HG03558 (cell line): ENCODE measurements at regions not wholly inside any gene's neighbourhood (a gene's known extent, or its start where the extent isn't known, plus 50 kb on each side); places are given as distances from the start of the nearest gene placed in this dataset.
"Not testable (repeated sequence)": the region's sequence is repeated elsewhere in the genome, so short reads cannot be mapped to it uniquely, and the experiment has no call there.

ENCODE experiments used
- ATAC-seq: cut with Tn5 transposase; IDR thresholded peaks from one replicate; pipeline ENCODE4 v1.9.1; 2021; ENCODE audit warnings: moderate number of reproducible peaks; ENCODE audit not compliant: unreplicated experiment; ENCODE audit errors: extremely low read depth

DNA sequence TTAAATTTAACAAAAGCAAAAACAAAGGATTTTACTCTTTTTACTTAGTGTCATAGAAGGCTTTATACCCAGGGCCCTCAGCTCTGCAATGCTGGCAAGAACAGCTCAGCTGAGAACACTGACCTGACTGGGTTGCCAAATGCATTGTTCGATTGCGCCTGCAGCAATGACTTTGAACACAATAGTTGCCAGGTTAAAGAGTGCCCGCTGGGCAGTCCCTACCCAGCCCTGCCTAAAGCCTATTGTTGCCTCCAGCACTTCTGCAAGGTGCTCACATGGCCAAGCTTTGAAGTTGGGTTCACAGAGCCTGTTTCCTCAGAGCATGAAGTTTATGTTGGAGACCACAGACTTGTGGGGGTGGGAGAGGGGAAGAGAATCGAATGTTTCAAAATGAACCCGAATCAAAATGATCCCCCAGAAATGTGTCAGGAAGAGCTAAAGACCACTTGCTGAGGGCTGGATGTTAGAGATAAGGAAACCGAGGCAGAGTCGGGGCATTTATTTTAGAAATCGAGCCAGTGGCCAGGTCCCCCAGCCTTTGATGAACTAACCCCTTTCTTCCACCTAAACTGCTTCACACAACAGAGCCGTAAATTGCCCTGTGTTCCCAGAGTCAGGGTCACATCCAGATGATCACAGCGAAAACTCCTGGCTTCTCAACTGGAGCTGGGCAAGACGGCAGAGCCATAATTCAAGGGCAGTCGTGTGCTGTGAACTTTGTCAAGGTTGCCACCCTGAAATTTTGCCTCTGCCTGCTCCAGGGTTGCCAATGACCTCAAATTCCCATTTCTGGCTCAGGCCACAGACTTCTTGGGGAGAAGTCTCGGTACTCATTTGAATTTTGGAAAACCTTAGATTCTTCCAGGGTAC lies 55.0 kb downstream of the FOXA2 start:
- ATAC-seq, result no peak

DNA sequence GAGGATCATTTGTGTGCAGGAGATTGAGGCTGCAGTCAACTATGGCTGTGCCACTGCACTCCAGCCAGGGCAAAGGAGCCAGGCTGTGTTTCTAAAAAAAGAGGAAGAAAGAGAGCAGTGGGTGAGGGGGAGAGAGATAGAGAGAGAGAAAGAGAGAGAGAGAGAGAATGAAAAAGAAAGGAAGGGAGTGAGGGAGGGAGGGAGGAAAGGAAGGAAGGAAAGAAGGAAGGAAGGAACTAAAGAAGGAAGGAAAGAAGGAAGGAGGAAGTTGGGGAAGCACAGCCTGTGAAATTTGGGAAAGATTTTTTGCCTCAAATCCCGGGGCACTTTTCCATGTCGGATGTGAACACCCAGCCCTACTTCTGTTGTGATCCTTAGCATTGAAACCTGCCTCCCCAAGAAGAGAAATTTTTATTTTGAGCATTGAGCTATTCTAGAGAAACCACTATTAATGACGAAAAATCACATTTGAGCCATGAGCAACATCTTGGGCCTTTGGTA lies 57.8 kb downstream of the FOXA2 start:
- ATAC-seq, result no peak

DNA sequence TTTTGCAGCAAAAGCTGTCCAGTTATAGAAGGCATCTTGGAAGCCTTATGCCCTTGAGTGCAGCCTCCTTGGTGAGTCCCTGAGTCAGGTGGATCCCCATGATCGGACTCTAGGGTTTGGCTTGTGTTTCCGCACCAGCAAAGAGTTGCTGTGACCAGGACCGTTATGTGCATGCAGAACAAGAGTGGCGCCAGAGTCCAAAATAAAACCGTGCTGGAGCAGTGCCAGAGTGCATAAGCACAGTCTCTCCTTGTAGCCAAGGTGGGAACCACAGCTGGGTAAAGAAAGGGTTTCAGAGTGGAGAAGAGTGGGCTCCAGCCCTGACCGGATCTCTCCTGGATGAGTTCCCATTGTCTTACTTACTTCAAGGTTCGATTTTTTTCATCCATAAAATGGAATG lies 58.6 kb downstream of the FOXA2 start:
- no peak for ATAC-seq

DNA sequence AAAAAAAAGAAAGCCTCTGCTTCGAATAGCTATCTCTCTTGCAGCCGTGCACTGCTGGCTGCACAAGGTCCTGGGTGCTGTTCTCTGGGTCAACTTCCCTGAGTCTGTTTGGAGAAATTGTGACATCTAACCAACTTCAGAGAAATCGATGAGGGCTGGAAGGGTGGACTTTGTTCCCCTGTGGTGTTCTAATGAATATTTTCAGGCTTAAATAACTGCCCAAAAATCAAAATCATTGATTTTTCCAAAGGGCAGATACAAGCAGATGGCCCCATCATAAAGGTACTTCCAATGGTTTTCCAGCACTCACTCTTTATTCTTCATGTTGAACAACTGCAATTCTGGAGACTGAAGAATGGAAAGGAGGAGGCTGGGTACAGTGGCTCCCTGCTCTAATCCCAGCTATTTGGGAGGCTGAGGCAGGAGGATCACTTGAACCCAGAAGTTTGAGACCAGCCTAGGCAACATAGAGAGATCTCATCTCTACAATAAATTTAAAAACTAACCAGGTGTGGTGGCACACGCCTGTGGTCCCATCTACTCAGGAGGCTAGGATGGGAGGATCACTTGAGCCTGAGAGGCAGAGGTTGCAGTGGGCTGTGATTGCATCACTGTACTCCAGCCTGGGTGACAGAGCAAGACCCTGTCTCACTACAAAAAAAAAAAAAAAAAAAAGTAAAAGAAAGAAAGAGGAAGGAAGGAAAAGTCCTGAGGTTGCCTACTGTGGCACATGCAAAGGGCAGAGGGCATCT lies 59.1 kb downstream of the FOXA2 start:
- ATAC-seq, result no peak

DNA sequence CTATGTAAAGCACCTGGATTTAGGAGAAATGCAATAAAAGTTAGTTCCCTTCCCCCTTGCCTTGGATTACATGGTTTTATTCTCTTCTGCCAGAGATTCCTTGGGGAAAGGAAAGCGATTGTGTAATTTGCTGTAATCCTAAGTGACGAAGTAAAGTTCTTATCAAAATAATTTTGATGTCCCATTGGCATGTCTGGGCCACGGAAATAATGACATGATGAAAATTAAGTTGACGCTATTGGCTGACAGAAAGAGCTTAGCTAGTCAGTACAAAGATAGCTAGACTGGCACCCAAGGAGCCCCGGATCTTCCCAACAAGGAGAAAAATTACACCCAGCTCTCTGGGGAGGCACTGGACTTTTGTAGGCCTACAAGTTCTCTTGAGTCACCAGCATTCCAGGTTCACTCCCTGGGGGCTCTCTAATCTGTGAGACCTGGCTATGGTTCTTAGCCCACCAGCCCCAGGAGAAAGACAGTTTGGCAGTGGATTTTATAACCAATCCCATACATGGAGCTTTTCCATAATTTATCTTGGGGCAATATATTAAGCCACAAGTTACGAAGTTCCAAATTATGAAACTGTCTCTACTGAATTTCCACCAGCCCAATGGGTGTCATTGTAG lies 59.9 kb downstream of the FOXA2 start:
- ATAC-seq, result no peak

DNA sequence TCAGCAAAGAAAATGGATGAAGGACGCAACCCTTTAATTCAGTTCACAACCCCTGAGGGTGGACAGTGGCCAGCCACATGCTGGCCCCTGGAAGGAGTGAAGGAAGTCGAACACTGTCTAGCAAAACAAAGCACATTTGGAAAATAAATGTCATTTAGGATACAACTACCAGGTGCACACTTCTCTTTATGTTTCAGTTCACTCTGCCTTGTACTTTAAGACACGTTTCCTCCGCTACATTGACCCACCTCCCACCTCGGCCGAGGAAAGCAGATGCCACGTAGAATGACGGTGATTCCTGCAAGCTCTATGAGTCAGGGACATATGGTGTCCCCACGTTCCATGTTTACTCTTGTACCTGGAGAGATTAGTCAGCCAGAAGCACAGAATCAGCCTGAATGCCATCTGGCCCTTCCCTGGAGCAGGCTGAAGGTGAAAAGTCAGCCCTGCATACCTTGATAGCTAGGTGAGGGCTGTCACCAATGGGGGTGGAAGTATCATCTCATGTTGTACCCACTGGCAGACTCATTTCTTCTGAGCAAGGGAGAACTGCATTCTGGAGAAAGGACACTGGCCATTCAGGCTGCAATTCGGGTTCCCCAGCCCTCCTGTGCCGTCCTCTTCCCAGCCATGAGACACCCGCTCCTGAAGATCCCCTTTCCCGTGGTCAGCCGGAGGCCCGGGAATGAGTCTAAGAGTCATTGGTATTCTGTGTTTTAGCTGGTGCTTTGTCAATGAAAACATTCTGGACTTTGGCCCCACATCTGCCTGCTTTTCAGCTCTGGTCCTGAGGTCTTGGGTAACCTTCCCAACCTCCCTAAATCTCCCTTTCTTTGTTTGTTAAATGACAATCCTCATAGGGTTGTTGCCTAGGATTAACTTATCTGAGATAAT lies 60.6 kb downstream of the FOXA2 start:
- no peak for ATAC-seq

GRCh38 chr20:22523128-22523498 lies 61.3 kb downstream of the FOXA2 start:
- ATAC-seq, result no peak

DNA sequence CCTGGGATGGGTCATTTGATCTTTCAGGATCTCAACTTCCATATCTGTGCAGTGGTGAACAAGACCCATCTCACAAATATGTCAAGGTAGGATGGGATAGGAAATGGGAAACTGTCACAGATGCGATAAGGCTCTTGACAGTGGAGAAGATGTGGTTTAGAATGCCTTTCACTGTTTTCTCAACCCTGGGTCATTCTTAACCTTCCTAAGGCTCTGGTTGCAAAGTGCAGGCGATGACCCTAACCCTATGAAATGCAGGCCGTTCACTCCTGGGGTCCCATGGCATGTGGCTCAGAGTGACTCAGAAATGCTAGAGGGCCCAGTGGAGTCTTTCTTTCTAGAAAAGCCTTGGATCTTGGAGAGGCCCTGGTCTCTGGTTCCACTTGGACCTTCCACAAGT lies 61.7 kb downstream of the FOXA2 start:
- no peak for ATAC-seq

- ATAC-seq, result not testable (repeated sequence)
These were observed 62.4 kb downstream of the FOXA2 start for GRCh38 chr20:22521940-22522339.

- ATAC-seq, result no peak
These were observed 64.0 kb downstream of the FOXA2 start for GRCh38 chr20:22520381-22520780.

DNA sequence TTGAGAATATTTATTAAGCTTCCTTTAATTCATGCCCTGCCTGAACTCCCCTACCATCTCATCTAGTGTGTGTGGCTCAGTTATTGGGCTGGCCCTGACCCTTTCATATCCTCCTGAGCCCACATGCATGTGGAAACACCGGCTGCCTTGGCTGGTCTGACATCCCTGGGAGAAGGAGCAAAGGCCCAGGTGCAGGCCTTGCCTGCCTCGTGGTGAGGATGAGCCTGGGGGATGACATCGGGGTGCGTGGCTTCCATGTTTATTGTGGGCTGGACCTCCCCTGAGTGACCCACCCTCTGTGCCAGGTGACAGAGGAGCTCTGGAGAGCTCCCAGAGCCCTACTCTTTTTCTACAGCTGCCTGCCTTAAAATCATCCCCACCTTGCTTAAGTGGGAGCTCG lies 69.1 kb downstream of the FOXA2 start:
- ATAC-seq, result no peak

DNA sequence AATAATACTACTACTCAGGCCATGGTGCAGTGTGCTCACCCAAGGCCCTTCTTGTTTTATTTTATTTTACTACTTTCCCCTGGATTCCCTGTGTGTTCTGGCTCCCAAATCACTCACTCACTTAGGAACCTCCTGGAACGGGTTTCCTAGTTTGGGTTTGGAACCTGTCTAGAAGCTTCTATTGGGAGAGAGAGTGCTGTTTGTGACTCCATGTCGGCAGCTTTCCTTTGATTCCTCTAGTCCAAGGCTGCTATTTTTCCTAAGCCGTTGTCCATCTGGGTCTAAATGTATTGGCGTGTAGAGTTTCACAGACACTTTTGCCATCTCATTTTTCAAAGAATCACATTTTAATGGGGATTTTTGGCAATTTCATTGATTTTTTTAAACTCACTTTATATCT lies 70.8 kb downstream of the FOXA2 start:
- ATAC-seq, result no peak

GRCh38 chr20:22512911-22513489 lies 71.4 kb downstream of the FOXA2 start:
- ATAC-seq, result no peak

DNA sequence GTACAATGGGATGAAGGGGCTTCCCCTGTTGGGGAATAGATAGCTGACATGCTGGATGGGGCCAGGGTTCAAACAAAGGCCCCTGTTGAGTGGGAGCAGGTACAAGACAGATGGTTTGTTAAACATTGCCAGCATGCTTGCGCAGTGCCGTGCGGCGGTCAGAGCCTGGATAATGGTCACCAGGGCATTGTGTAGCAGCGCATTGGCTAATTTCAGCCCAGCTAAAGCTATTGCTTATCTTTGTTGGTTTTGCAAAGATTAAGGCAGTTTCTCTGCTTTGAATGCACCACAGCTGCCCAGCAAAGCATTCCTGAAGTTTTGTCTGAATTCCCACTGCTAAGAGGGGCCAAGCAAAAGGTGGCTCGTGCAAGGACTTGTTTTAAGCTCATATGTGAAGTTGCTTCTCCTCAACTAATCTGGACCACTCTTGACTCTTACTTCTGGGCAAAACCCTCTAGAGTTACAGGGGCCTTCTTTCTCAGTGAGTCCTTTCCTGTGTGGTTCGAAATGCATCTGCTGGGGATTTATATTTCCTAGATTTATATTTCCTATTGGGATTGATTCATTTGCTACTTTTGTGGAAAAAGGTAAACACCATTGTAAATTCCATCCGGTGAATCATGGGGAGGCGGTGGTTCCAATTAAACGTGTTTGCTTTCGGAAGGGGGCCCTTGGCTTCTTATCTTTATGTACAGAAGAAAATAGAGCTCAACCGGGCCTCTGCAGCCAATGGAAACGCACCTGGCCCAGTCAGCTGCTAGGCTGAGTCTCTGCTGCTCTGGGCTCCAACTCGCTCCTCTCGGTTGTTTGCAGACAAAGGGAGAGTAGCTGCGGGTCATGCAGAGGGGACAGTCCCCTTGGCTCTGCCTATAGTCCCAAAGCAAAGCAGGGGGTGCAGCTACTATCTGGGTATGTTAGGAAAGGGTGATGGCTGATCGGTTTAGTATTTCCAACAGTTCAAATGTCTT lies 72.1 kb downstream of the FOXA2 start:
- no peak for ATAC-seq

DNA sequence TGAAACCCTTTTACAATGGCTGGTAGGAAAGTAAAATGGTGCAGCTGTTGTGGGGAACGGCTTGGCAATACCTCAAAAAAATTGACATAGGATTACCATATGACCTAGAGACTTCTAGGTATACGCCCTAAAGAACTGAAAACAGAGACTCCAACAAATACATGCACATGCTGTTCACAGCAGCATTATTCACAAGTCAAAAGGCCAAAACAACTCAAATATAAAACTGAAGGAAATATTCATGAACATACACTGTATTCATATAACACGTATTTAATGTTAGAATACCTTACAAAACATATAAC lies 74.6 kb downstream of the FOXA2 start:
- ATAC-seq, result no peak

DNA sequence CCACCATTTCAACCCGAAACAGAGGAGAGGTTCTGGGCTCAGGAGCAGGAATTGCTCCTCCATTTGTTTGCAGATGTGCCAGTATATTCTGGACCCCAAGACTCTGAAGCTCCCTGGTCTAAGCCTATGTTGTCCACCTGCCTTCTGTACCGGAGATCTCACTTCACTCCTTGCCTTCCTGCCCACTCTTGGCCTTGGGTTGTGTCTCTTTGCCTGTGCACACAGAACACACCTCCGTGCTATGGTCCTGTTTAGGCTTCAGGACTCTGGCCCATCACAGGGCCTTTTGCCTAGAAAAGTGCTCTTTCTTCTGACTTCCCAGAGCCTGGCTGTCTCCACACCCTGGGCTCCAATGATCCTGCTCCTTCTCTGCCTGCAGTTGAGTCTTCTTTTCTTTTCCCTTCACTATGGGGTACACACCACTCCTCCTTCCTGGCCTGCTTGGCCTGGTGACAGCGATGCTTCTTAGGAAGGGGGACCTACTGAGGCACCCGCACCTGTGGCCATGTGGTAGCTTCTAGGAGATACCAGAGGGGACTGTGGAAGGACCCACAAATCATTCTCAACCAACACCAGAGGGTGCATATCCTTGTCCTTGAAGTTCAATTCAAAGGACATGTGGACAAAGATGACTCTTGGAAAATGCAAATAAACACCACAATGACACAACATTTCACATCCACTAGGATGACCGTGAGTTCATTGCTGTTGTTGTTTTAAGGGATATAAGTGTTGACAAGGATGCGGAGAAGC lies 75.1 kb downstream of the FOXA2 start:
- no peak for ATAC-seq

GRCh38 chr20:22508426-22508825 lies 75.9 kb downstream of the FOXA2 start:
- no peak for ATAC-seq
